Gastrocnemius medialis (tissue), 4 donors: ENCODE measurements at regions not wholly inside any gene's neighbourhood (a gene's known extent, or its start where the extent isn't known, plus 50 kb on each side); places are given as distances from the start of the nearest gene placed in this dataset.

Source experiments
- ATAC-seq, 2 donors: fragments of 150-250 bp; one replicate each; pipeline ENCODE4 v1.9.1; 2016
- DNase-seq, 2 donors: peaks; one replicate each; pipeline ENCODE4 v3.0.0-alpha.2; 2019
- H3K27ac ChIP-seq, 4 donors: fragments of 200-600 bp; sonication (generic); 1 replicate in 1 of 4; 2 replicates in 3 of 4; pipeline ENCODE4 v1.5.1; 2016 to 2018; ENCODE audit warnings: mild to moderate bottlenecking in 2 of 4, moderate library complexity in 1 of 4
- H3K27me3 ChIP-seq, 3 donors: fragments of 200-600 bp; sonication (generic) in 2 of 3; 1 replicate in 1 of 3; 2 replicates in 2 of 3; pipeline versions ENCODE4 v1.5.1 to v1.6.0; 2016 to 2019; ENCODE audit warnings: mild to moderate bottlenecking in 1 of 3, moderate library complexity in 1 of 3
- H3K36me3 ChIP-seq, 2 donors: fragments of 200-600 bp; sonication (generic) in 1 of 2; one replicate each; pipeline ENCODE4 v1.5.1; 2017 to 2018
- H3K4me1 ChIP-seq, 2 donors: fragments of 200-600 bp; sonication (generic) in 1 of 2; one replicate each; pipeline ENCODE4 v1.5.1; 2016 to 2017; ENCODE audit warnings: mild to moderate bottlenecking in 2 of 2
- H3K4me3 ChIP-seq, 4 donors: fragments of 200-600 bp; sonication (generic) in 3 of 4; 1 replicate in 1 of 4; 2 replicates in 3 of 4; pipeline ENCODE4 v1.5.1; 2016 to 2019; ENCODE audit warnings: mild to moderate bottlenecking in 2 of 4
- H3K9me3 ChIP-seq, 3 donors: fragments of 200-600 bp; sonication (generic) in 2 of 3; 1 replicate in 1 of 3; 2 replicates in 2 of 3; pipeline ENCODE4 v1.5.1; 2016 to 2019
- CTCF ChIP-seq, 5 experiments: fragments of 450-650 bp in 3 of 5; fragments of 200-600 bp in 2 of 5; sonication (generic) in 2 of 5; IDR thresholded peaks in 4 of 5; conservative IDR thresholded peaks in 1 of 5; 1 replicate in 4 of 5; 2 replicates in 1 of 5; pipeline ENCODE4 v1.5.1; 2016 to 2019; ENCODE audit warnings: antibody characterized with exemption in 5 of 5, mild to moderate bottlenecking in 3 of 5, moderate library complexity in 3 of 5
- POLR2A ChIP-seq, 2 donors: fragments of 450-650 bp; IDR thresholded peaks; one replicate each; pipeline ENCODE4 v1.6.1; 2017; ENCODE audit warnings: antibody characterized with exemption in 2 of 2, mild to moderate bottlenecking in 2 of 2, moderate library complexity in 2 of 2
- in situ Hi-C, 4 donors: fragments of 200-750 bp; cut with MboI; loops; one replicate each; pipeline versions ENCODE4 v1.15.0 to v1.8.0; 2017; ENCODE audit warnings: low sequenced_read_pairs in 4 of 4
- intact Hi-C: fragments of 100-400 bp; cut with DNase I; formaldehyde crosslinking; loops from one replicate; pipeline ENCODE4 v1.15.1; 2023; ENCODE audit warnings: low total_unique reads

DNA sequence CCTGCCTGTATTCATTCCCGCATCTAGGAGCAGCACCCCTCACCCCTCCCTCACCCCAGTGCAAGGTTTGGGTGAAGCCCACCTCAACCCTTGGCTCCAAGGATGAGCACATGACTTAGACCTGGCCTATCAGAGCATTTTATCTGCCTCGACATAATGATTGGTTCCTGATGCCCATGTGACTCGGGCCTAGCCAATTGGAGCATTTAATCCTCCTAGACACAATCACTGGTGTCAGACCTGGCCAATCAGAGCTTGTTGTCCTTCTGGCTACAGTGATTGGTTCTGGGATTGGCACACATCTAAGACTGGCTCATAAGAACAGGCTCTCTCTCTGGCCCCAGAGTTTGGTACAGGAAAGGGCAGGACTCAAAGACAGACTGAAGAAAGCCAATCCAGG lies 73.1 kb upstream of the MYL2 start:
- DNase-seq (no peak), ATAC-seq (no peak)
- H3K9me3 ChIP-seq, result peaks cover 0 to under 1% (median 0%) of the 10 kb centered on the region in 3 donors
- no peak overlapping the region for H3K27ac ChIP-seq
- no peak overlapping the region for H3K4me3 ChIP-seq
- intact Hi-C loops (no loop called here), in situ Hi-C loops (no loop called here)
- H3K27me3 ChIP-seq, result no peaks in the 10 kb centered on the region
- no peaks in the 10 kb centered on the region for H3K36me3 ChIP-seq
- peaks cover 4 to 8% of the 10 kb centered on the region in 2 donors for H3K4me1 ChIP-seq
- no peak for TF ChIP-seq CTCF (IDR thresholded peaks at IDR 0.05 in 4 of 5, conservative IDR thresholded peaks at IDR 0.05 in 1 of 5)
- no peak for TF ChIP-seq POLR2A (IDR thresholded peaks at IDR 0.05)

DNA sequence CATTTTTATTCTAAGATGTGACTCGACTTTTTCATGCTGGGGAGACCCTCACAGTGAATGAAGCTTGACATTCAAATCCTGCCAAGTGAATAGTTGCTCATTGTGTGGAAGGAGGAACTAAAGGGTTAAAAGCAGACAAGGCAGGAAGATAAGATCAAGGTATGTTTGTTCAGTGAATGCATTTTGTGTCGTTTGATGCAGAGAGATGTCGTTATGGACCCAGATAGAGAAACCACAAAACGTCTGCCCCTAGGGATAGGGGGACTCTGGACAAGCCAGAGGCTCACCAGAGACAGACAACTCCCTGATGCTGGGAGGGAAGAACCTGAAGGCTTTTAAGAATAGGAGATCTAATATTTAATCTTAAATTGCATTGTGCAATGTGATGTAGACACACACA lies 72.5 kb upstream of the MYL2 start:
- intact Hi-C loops, result no loop called here
- Histone ChIP-seq H3K27ac (no peak overlapping the region), H3K27me3 (no peaks in the 10 kb centered on the region), H3K4me1 (peaks cover 4 to 8% of the 10 kb centered on the region in 2 donors), H3K9me3 (no peaks in the 10 kb centered on the region), H3K36me3 (no peaks in the 10 kb centered on the region), H3K4me3 (no peak overlapping the region)
- no peak for TF ChIP-seq CTCF (IDR thresholded peaks at IDR 0.05 in 4 of 5, conservative IDR thresholded peaks at IDR 0.05 in 1 of 5)
- TF ChIP-seq POLR2A (IDR thresholded peaks at IDR 0.05), result no peak
- in situ Hi-C loops, result no loop called here
- DNase-seq, result no peak
- ATAC-seq, result no peak

DNA sequence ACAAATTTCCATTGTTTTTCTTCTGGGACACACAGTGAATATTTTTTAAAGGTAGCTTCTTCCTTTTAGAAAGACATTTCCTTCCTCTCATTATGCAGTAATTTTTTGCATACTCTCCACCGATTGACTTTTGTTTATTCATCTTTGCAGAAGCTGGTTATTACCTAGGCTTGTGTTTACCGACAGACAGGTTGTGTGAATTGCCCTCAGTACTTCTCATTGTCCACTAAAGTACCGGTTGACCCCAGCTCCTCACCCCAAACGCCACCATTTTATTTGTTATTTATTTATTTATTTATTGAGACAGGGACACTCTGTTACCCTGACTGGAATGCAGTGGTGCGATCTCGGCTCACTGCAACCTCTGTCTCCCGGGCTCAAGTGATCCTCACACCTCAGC lies 63.4 kb upstream of the MYL2 start:
- Histone ChIP-seq H3K36me3 (no peaks in the 10 kb centered on the region), H3K27me3 (no peaks in the 10 kb centered on the region), H3K4me3 (no peak overlapping the region), H3K4me1 (no peaks in the 10 kb centered on the region), H3K9me3 (no peaks in the 10 kb centered on the region), H3K27ac (no peak overlapping the region)
- ATAC-seq, result no peak
- TF ChIP-seq POLR2A (IDR thresholded peaks at IDR 0.05) (no peak), CTCF (IDR thresholded peaks at IDR 0.05 in 4 of 5, conservative IDR thresholded peaks at IDR 0.05 in 1 of 5) (no peak)
- intact Hi-C loops, result no loop called here
- in situ Hi-C loops, result no loop called here
- no peak for DNase-seq

DNA sequence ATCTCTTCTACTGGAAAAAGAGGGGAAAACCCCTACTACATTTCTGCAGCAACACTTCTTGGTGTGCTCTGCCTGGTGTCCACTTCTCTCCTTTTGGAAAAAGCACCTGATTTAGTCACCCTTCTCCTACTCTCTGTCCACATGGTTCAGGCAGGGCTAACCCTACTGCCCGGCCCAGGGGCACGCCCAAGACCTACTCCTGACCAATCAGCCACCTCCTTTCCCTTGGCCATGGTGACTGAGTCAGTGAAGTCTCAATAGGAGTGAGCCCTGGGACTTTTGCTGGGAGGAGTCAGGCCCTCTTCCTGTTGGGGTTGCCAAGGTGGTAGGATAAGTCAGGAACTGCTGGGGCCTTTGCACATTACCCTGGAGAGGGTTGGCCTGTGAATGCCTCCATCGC lies 52.5 kb upstream of the MYL2 start:
- in situ Hi-C loops, result no loop called here
- DNase-seq (no peak), ATAC-seq (no peak)
- no peak overlapping the region for H3K27ac ChIP-seq
- TF ChIP-seq POLR2A (IDR thresholded peaks at IDR 0.05) (no peak), CTCF (IDR thresholded peaks at IDR 0.05 in 4 of 5, conservative IDR thresholded peaks at IDR 0.05 in 1 of 5) (no peak)
- no peaks in the 10 kb centered on the region for H3K9me3 ChIP-seq
- no peaks in the 10 kb centered on the region for H3K4me1 ChIP-seq
- intact Hi-C loops, result no loop called here
- no peaks in the 10 kb centered on the region for H3K36me3 ChIP-seq
- H3K27me3 ChIP-seq, result no peaks in the 10 kb centered on the region
- no peak overlapping the region for H3K4me3 ChIP-seq

DNA sequence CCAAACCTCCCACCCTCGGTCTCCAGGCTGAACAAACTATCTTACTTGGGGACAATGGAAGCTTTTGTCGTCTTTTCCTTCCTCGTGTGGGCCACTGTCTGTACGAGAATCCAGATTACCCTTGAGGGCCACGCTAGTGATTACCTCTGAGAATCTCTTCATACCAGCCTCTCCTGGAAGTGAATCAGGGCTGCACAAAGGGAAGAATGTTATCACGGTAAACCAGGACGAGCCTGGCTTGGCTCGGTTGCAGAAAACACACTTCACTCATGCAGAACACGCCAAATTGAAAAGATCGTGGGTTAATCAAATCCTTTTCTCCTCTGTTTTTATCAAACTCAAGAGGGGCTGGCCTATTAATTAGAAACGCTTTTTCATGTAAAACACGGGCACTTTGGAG lies 51.6 kb upstream of the MYL2 start:
- in situ Hi-C loops, result no loop called here

More for the DNA sequence above, 51.6 kb upstream of the MYL2 start:
- intact Hi-C loops, result no loop called here
- Histone ChIP-seq H3K4me3 (no peak overlapping the region), H3K36me3 (no peaks in the 10 kb centered on the region), H3K4me1 (no peaks in the 10 kb centered on the region), H3K27me3 (no peaks in the 10 kb centered on the region), H3K27ac (no peak overlapping the region), H3K9me3 (no peaks in the 10 kb centered on the region)
- DNase-seq, result no peak
- ATAC-seq, result no peak
- TF ChIP-seq CTCF (IDR thresholded peaks at IDR 0.05 in 4 of 5, conservative IDR thresholded peaks at IDR 0.05 in 1 of 5) (no peak), POLR2A (IDR thresholded peaks at IDR 0.05) (no peak)
